ENCODE measurements at regions not wholly inside any gene's neighbourhood (a gene's known extent, or its start where the extent isn't known, plus 50 kb on each side); places are given as distances from the start of the nearest gene placed in this dataset.

DNA sequence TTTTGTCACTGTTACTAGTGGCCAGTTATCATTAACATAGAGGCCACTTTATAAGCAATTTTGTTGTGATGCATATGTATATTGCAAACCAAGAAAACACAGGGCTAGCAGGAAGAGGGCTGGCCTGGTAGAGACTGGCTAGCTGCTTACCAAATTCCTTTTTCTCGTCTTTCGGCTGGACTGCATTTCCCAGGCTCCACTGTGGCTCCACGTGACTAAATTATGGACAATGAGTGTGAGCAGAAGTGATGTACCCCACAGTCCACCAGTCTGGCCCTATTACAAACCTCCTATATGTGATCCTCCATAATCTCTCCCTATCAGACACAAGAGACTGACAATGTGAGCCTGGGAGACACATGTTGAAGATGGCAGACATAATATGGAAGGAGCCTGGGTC is 257.0 kb downstream of the MFSD1 start:
- Histone ChIP-seq H3K27ac (replicated peaks) (no peak overlapping the region), H3K36me3 (no peaks in the 10 kb centered on the region), H3K4me1 (no peaks in the 10 kb centered on the region), H3K27me3 (ENCODE audit: low read depth) (no peaks in the 10 kb centered on the region), H3K9me3 (replicated peaks) (no peaks in the 10 kb centered on the region), H3K4me3 (no peak overlapping the region)
- TF ChIP-seq, protein P1, sequence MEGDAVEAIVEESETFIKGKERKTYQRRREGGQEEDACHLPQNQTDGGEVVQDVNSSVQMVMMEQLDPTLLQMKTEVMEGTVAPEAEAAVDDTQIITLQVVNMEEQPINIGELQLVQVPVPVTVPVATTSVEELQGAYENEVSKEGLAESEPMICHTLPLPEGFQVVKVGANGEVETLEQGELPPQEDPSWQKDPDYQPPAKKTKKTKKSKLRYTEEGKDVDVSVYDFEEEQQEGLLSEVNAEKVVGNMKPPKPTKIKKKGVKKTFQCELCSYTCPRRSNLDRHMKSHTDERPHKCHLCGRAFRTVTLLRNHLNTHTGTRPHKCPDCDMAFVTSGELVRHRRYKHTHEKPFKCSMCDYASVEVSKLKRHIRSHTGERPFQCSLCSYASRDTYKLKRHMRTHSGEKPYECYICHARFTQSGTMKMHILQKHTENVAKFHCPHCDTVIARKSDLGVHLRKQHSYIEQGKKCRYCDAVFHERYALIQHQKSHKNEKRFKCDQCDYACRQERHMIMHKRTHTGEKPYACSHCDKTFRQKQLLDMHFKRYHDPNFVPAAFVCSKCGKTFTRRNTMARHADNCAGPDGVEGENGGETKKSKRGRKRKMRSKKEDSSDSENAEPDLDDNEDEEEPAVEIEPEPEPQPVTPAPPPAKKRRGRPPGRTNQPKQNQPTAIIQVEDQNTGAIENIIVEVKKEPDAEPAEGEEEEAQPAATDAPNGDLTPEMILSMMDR (IDR thresholded peaks at IDR 0.05; ENCODE audit: borderline replicate concordance) = no peak
- intact Hi-C loops (cut with micrococcal nuclease) = no loop called here
- DNase-seq = no peak

DNA sequence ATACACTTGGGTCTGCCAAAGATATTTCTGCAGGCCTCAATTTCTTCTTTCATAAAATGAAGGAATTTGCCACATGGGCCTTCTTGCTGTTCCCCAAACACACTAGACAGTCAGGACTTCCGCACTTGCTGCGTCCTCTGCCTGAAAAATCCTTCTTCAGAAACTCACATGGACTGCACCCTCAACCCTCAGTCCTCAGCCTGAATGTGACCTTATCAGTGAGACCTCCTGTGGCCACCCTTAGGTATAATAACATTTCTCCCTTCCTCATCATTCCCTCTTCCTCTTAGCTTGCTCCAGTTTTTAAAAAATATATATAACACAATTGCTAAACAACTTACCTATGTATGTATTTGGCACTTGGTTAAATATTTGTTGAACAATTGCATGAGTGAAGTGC is 257.5 kb downstream of the MFSD1 start:
- TF ChIP-seq, protein P1 (IDR thresholded peaks at IDR 0.05; ENCODE audit: borderline replicate concordance) = no peak
- Histone ChIP-seq H3K4me3 (no peak overlapping the region), H3K27ac (replicated peaks) (no peak overlapping the region), H3K36me3 (no peaks in the 10 kb centered on the region), H3K9me3 (replicated peaks) (no peaks in the 10 kb centered on the region), H3K27me3 (ENCODE audit: low read depth) (no peaks in the 10 kb centered on the region), H3K4me1 (no peaks in the 10 kb centered on the region)
- DNase-seq = no peak
- intact Hi-C loops (cut with micrococcal nuclease) = no loop called here

DNA sequence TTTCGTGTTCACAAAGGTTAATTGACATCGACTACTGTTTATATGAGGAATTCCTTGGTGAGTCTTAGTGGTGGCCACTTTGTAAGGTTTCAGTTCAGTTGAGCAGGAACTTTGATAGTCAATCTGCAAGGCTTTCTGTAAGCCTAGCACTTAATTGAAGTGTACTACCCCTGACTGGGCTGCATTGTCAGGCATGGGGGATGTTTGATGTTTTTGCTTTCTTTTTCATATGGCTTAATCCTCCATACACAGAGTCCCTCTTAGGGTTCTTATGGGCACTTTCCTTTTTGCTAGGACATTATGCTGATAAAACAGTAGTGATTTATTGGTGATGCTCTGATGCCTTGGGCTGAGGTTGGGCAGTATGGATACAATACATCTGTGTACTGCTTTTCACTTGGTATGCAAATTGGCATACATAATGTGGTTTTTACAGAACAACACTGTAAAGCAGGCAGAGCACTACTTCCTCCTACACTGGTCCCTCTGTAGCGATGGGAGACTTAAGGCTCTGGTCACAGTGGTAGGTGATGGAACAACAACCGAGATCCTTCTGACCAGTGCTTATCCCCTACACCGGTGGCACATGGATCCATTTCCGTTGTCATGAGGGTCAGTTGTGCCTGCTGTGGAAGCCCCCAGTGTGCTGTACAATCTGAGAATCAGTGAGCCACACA is 261.0 kb downstream of the MFSD1 start:
- no peak overlapping the region for H3K27ac ChIP-seq (replicated peaks)
- H3K27me3 ChIP-seq (ENCODE audit: low read depth) = no peaks in the 10 kb centered on the region
- TF ChIP-seq, protein P1 (IDR thresholded peaks at IDR 0.05; ENCODE audit: borderline replicate concordance) = no peak
- no peak overlapping the region for H3K4me3 ChIP-seq
- DNase-seq = no peak
- intact Hi-C loops (cut with micrococcal nuclease) = no loop called here
- no peaks in the 10 kb centered on the region for H3K4me1 ChIP-seq
- H3K9me3 ChIP-seq (replicated peaks) = no peaks in the 10 kb centered on the region
- H3K36me3 ChIP-seq = no peaks in the 10 kb centered on the region

DNA sequence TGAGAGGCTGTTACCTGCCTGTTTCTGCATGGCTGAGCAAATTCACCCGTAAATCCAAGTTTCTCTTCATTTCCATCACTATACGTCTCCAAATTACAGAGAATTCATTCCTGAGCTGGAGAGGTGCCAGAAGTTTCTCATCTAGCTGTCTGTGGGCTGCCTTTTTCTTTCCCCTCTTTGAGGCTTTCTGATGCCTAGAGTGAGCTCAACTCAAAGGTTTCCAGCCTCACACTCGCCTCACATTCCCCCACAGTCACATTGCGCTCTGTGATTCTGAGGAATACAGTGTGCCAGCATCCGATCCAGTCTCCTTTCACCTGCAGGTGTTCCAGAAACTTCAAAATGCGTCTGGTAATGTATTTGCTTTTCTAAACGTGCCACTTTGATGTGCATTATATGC is 267.2 kb downstream of the MFSD1 start, which contains the start of gene IQCJ:
TSS of gene IQCJ (plus strand) at position 229 of the 400 bp plus-strand sequence.
- Histone ChIP-seq H3K27ac (replicated peaks) (no peak within 1 kb of the TSS), H3K4me1 (no peaks in the 10 kb centered on the region), H3K27me3 (ENCODE audit: low read depth) (no peaks in the 10 kb centered on the region), H3K9me3 (replicated peaks) (no peaks in the 10 kb centered on the region), H3K36me3 (no peaks in the 10 kb centered on the region), H3K4me3 (no peak within 1 kb of the TSS)
- intact Hi-C loops (cut with micrococcal nuclease) = no loop called here
- TF ChIP-seq, protein P1 (IDR thresholded peaks at IDR 0.05; ENCODE audit: borderline replicate concordance) = no peak
- no peak for DNase-seq

DNA sequence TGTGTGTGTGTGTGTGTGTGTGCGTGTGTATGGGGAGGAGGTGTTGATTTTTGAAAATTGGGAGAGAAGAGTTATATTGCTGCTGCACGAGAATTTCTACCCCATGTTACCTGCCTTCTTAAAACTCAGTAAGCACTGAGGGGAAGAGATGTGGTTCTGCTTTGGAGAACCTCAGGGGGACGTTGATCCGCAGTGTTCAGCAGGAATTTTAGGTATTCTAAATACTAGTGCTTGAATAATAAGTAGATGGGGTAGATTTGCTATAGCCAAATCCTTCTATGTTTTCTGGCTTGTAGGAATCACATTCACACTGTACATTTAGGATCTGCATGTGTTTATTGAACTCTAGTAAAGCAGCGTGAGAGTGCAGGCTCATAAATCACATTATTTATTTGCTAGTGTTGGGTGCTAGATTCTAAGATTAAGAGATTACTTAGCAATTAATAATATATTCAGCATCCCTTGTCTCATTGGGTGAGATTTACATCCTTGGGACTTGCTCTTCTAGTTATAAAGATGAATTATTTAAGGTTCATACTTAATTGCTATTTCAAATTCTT is 268.1 kb downstream of the MFSD1 start:
- H3K4me3 ChIP-seq = no peak overlapping the region
- no peak overlapping the region for H3K27ac ChIP-seq (replicated peaks)
- TF ChIP-seq, protein P1 (IDR thresholded peaks at IDR 0.05; ENCODE audit: borderline replicate concordance) = no peak
- no peak for DNase-seq
- intact Hi-C loops (cut with micrococcal nuclease) = no loop called here
- no peaks in the 10 kb centered on the region for H3K27me3 ChIP-seq (ENCODE audit: low read depth)
- no peaks in the 10 kb centered on the region for H3K9me3 ChIP-seq (replicated peaks)
- H3K4me1 ChIP-seq = no peaks in the 10 kb centered on the region
- no peaks in the 10 kb centered on the region for H3K36me3 ChIP-seq
